GM12878 (cell line): ENCODE measurements at regions not wholly inside any gene's neighbourhood (a gene's known extent, or its start where the extent isn't known, plus 50 kb on each side); places are given as distances from the start of the nearest gene placed in this dataset.
A peak's percentile ranks its signal among the peaks of the same experiment; 100 is the strongest.

Experiments used
- CBFB ChIP-seq: IDR thresholded peaks from 2 replicates; pipeline ENCODE4 v1.6.1; 2016; ENCODE audit warnings: antibody characterized with exemption, low read depth
- EED ChIP-seq: sonication (generic); IDR thresholded peaks from 2 replicates; pipeline ENCODE4 v1.6.1; 2016; ENCODE audit warnings: antibody characterized with exemption, low read depth
- EGR1 ChIP-seq, 2 experiments: IDR thresholded peaks; 1 replicate in 1 of 2; 2 replicates in 1 of 2; pipeline ENCODE4 v1.6.1; 2011 to 2012; ENCODE audit warnings: low read depth in 2 of 2, low read length in 2 of 2, borderline replicate concordance in 1 of 2, mild to moderate bottlenecking in 1 of 2, moderate library complexity in 1 of 2
- GABPA ChIP-seq: IDR thresholded peaks from 2 replicates; pipeline ENCODE4 v1.6.1; 2014; ENCODE audit warnings: antibody characterized with exemption, low read depth, mild to moderate bottlenecking, inconsistent platforms
- HDAC2 ChIP-seq: fragments of 200-600 bp; sonication (generic); IDR thresholded peaks from 2 replicates; pipeline ENCODE4 v1.6.1; 2017
- KAT2A ChIP-seq: conservative IDR thresholded peaks from 2 replicates; pipeline ENCODE4 v1.6.1; 2011; ENCODE audit warnings: low read depth, low read length; ENCODE audit not compliant: control insufficient read depth
- KLF5 ChIP-seq: fragments of 450-650 bp; IDR thresholded peaks from 2 replicates; pipeline ENCODE4 v1.6.1; 2014; ENCODE audit warnings: mild to moderate bottlenecking; ENCODE audit not compliant: partially characterized antibody
- MEF2B ChIP-seq: fragments of 450-650 bp; IDR thresholded peaks from 2 replicates; pipeline ENCODE4 v1.6.1; 2018; ENCODE audit warnings: mild to moderate bottlenecking, moderate library complexity; ENCODE audit not compliant: partially characterized antibody, poor library complexity, severe bottlenecking
- MTA3 ChIP-seq: IDR thresholded peaks from 2 replicates; pipeline ENCODE4 v1.6.1; 2012; ENCODE audit warnings: low read length, inconsistent platforms, borderline replicate concordance
- MYB ChIP-seq: fragments of 150-350 bp; IDR thresholded peaks from 2 replicates; pipeline ENCODE4 v1.6.1; 2014; ENCODE audit warnings: mild to moderate bottlenecking, low read depth, low read length, borderline replicate concordance
- NBN ChIP-seq: fragments of 450-650 bp; IDR thresholded peaks from 2 replicates; pipeline ENCODE4 v1.6.1; 2016
- SMC3 ChIP-seq: IDR thresholded peaks from 2 replicates; pipeline ENCODE4 v1.6.1; 2011; ENCODE audit warnings: low read length, improper control_type of control experiment, borderline replicate concordance
- SREBF1 ChIP-seq: IDR thresholded peaks from 2 replicates; pipeline ENCODE4 v1.6.1; 2012; ENCODE audit warnings: mild to moderate bottlenecking, low read length
- SRF ChIP-seq, 2 experiments: IDR thresholded peaks; 2 replicates each; pipeline ENCODE4 v1.6.1; 2011; ENCODE audit warnings: low read depth in 2 of 2, low read length in 2 of 2, mild to moderate bottlenecking in 1 of 2, moderate library complexity in 1 of 2
- ZNF207 ChIP-seq: fragments of 450-650 bp; IDR thresholded peaks from 2 replicates; pipeline ENCODE4 v1.6.1; 2014; ENCODE audit warnings: antibody characterized with exemption, mild to moderate bottlenecking, borderline replicate concordance
- ZNF24 ChIP-seq: fragments of 450-650 bp; IDR thresholded peaks from 2 replicates; pipeline ENCODE4 v1.6.1; 2017; ENCODE audit warnings: antibody characterized with exemption, mild to moderate bottlenecking
- ZNF384 ChIP-seq: IDR thresholded peaks from 2 replicates; pipeline ENCODE4 v1.6.1; 2012; ENCODE audit warnings: low read depth, mild to moderate bottlenecking, low read length, improper control_type of control experiment, borderline replicate concordance
- TF ChIP-seq, protein P1 (sequence below): fragments of 450-650 bp; IDR thresholded peaks from 2 replicates; pipeline ENCODE4 v1.6.1; 2017; ENCODE audit warnings: borderline replicate concordance
- TF ChIP-seq, protein P2 (sequence below): fragments of 450-650 bp; IDR thresholded peaks from 2 replicates; pipeline ENCODE4 v1.6.1; 2017; ENCODE audit warnings: mild to moderate bottlenecking, moderate library complexity
- TF ChIP-seq, protein P3 (sequence below): fragments of 450-650 bp; IDR thresholded peaks from 2 replicates; pipeline ENCODE4 v1.6.1; 2016; ENCODE audit warnings: mild to moderate bottlenecking, moderate library complexity, borderline replicate concordance
- TF ChIP-seq, protein P4 (sequence below): fragments of 450-650 bp; IDR thresholded peaks from 2 replicates; pipeline ENCODE4 v1.6.1; 2017; ENCODE audit warnings: low read depth, mild to moderate bottlenecking, moderate library complexity

DNA sequence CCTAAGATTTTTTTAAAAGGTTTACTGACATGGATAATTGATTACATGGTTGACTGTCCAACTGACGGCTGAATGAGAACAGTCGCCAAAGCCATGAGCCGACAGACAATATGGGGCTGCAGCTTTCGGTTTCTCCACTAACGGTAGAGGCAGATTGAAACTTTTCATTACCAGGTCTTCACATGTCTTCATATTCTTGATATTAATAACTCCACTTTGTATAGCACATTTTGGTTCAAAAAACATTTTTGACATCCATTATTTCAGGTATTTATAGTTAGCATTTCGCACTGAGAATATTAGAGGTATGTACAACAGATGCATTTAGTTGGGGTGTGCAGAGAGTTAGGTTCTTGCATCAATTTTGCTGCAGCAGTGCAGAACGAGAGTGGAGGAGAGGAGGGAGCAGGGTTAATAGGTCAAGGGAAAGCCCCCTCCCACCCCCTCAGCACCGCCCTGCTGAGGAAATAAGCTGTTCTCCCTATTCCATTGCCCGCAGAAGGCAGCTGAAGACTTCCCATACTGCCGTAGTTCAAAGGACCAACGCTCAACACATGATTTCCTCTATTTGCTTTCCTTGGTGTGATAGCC is 73.6 kb upstream of the ADTRP start (continued):
- TF ChIP-seq, protein P1, sequence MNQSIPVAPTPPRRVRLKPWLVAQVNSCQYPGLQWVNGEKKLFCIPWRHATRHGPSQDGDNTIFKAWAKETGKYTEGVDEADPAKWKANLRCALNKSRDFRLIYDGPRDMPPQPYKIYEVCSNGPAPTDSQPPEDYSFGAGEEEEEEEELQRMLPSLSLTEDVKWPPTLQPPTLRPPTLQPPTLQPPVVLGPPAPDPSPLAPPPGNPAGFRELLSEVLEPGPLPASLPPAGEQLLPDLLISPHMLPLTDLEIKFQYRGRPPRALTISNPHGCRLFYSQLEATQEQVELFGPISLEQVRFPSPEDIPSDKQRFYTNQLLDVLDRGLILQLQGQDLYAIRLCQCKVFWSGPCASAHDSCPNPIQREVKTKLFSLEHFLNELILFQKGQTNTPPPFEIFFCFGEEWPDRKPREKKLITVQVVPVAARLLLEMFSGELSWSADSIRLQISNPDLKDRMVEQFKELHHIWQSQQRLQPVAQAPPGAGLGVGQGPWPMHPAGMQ = no peak
- TF ChIP-seq EED = peak; percentile 96
- no peak for TF ChIP-seq MYB
- no peak for TF ChIP-seq ZNF24
- TF ChIP-seq CBFB = peak; percentile 72; the same call in 1 of the 2 replicates
- TF ChIP-seq GABPA = peak; percentile 55
- no peak for TF ChIP-seq MEF2B
- no peak for TF ChIP-seq SREBF1
- TF ChIP-seq ZNF384 = no peak
- no peak for TF ChIP-seq SRF (IDR thresholded peaks at IDR 0.05; ENCODE audit: low read depth in 2 of 2, low read length in 2 of 2)
- TF ChIP-seq, protein P2, sequence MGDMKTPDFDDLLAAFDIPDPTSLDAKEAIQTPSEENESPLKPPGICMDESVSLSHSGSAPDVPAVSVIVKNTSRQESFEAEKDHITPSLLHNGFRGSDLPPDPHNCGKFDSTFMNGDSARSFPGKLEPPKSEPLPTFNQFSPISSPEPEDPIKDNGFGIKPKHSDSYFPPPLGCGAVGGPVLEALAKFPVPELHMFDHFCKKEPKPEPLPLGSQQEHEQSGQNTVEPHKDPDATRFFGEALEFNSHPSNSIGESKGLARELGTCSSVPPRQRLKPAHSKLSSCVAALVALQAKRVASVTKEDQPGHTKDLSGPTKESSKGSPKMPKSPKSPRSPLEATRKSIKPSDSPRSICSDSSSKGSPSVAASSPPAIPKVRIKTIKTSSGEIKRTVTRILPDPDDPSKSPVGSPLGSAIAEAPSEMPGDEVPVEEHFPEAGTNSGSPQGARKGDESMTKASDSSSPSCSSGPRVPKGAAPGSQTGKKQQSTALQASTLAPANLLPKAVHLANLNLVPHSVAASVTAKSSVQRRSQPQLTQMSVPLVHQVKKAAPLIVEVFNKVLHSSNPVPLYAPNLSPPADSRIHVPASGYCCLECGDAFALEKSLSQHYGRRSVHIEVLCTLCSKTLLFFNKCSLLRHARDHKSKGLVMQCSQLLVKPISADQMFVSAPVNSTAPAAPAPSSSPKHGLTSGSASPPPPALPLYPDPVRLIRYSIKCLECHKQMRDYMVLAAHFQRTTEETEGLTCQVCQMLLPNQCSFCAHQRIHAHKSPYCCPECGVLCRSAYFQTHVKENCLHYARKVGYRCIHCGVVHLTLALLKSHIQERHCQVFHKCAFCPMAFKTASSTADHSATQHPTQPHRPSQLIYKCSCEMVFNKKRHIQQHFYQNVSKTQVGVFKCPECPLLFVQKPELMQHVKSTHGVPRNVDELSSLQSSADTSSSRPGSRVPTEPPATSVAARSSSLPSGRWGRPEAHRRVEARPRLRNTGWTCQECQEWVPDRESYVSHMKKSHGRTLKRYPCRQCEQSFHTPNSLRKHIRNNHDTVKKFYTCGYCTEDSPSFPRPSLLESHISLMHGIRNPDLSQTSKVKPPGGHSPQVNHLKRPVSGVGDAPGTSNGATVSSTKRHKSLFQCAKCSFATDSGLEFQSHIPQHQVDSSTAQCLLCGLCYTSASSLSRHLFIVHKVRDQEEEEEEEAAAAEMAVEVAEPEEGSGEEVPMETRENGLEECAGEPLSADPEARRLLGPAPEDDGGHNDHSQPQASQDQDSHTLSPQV = no peak
- TF ChIP-seq HDAC2 = no peak
- no peak for TF ChIP-seq KAT2A
- peak; percentile 83 for TF ChIP-seq MTA3
- TF ChIP-seq, protein P3, sequence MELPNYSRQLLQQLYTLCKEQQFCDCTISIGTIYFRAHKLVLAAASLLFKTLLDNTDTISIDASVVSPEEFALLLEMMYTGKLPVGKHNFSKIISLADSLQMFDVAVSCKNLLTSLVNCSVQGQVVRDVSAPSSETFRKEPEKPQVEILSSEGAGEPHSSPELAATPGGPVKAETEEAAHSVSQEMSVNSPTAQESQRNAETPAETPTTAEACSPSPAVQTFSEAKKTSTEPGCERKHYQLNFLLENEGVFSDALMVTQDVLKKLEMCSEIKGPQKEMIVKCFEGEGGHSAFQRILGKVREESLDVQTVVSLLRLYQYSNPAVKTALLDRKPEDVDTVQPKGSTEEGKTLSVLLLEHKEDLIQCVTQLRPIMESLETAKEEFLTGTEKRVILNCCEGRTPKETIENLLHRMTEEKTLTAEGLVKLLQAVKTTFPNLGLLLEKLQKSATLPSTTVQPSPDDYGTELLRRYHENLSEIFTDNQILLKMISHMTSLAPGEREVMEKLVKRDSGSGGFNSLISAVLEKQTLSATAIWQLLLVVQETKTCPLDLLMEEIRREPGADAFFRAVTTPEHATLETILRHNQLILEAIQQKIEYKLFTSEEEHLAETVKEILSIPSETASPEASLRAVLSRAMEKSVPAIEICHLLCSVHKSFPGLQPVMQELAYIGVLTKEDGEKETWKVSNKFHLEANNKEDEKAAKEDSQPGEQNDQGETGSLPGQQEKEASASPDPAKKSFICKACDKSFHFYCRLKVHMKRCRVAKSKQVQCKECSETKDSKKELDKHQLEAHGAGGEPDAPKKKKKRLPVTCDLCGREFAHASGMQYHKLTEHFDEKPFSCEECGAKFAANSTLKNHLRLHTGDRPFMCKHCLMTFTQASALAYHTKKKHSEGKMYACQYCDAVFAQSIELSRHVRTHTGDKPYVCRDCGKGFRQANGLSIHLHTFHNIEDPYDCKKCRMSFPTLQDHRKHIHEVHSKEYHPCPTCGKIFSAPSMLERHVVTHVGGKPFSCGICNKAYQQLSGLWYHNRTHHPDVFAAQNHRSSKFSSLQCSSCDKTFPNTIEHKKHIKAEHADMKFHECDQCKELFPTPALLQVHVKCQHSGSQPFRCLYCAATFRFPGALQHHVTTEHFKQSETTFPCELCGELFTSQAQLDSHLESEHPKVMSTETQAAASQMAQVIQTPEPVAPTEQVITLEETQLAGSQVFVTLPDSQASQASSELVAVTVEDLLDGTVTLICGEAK = no peak
- TF ChIP-seq, protein P4, sequence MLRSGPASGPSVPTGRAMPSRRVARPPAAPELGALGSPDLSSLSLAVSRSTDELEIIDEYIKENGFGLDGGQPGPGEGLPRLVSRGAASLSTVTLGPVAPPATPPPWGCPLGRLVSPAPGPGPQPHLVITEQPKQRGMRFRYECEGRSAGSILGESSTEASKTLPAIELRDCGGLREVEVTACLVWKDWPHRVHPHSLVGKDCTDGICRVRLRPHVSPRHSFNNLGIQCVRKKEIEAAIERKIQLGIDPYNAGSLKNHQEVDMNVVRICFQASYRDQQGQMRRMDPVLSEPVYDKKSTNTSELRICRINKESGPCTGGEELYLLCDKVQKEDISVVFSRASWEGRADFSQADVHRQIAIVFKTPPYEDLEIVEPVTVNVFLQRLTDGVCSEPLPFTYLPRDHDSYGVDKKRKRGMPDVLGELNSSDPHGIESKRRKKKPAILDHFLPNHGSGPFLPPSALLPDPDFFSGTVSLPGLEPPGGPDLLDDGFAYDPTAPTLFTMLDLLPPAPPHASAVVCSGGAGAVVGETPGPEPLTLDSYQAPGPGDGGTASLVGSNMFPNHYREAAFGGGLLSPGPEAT = no peak
- TF ChIP-seq ZNF207 = no peak
- no peak for TF ChIP-seq NBN
- no peak for TF ChIP-seq KLF5
- peak in 1 of 2 experiments; percentile 95; a peak in 2 of 3 replicates for TF ChIP-seq EGR1 (IDR thresholded peaks at IDR 0.05; ENCODE audit: borderline replicate concordance in 1 of 2, low read depth in 2 of 2, low read length in 2 of 2)
- no peak for TF ChIP-seq SMC3
